ENCODE measurements at regions not wholly inside any gene's neighbourhood (a gene's known extent, or its start where the extent isn't known, plus 50 kb on each side); places are given as distances from the start of the nearest gene placed in this dataset.

- no peak for DNase-seq (ENCODE audit: low spot score)
These were observed 980.8 kb downstream of the TSN start for GRCh38 chr2:122736279-122736678.

GRCh38 chr2:122737429-122738077, 982.1 kb downstream of the TSN start:
- no peak for DNase-seq (ENCODE audit: low spot score)

DNA sequence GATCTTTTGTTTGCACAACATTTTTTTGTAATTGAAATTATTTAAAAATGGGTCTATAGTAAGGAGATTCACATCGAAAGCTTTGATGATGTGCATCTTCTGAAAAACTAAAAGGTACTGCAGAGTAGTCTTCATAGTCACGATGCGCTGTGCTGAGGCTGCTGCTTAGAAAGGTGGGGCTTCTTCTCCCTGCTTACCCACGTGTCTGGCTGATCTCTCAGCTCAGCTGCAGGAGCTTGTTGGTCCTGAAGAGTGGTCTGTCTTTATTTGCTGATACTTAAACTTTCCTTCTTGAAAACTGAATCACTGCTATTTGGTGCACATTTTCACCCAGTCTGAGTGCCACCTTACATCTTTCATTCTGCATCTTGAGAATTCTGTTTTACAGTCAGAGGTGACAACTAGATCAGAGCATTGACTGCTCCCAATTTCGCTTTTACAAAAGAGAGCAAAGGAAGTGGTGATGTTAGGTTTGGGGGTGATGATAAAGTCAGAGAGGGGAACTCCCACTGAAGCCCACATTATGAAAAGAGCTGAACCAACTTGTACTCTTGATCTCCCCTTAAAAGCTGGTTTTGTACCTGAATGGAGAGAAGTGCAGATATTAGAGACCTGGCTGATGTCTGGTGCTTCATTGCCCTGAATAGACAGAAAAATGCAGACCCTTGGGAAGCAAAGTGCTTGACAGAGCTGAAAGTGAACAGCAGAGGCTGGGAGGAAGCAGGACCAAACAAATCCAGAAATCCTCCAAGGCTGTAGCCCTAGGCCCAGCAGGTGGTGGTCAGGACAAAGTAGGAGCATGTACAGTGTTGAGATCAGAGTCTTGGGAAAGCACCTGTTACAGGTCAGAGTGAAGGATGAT, 984.5 kb downstream of the TSN start:
- DNase-seq (ENCODE audit: low spot score), result no peak

- no peak for DNase-seq (ENCODE audit: low spot score)
These were observed 985.1 kb downstream of the TSN start for GRCh38 chr2:122740594-122740948.

DNA sequence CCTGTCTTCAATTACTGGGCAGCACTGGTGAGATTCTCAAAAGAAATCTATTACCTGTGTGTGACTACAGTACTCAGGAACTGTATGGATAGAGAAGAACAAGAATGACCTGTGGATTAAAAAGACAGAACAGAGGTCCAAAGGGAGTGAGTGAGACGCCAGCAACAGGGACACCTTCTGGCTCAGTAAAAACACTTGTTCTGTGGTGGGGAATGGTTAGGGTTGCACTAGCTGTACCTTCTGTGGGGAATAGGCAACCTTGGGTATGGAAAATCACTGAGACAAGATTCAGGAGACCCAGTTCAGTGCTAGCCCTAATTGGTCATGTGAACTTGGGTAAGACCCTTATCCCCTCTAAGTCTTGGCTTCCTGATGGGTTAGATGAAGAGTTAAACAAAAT, 986.0 kb downstream of the TSN start:
- DNase-seq (ENCODE audit: low spot score), result no peak

- no peak for DNase-seq (ENCODE audit: low spot score)
These were observed 987.7 kb downstream of the TSN start for GRCh38 chr2:122743021-122743675.

DNA sequence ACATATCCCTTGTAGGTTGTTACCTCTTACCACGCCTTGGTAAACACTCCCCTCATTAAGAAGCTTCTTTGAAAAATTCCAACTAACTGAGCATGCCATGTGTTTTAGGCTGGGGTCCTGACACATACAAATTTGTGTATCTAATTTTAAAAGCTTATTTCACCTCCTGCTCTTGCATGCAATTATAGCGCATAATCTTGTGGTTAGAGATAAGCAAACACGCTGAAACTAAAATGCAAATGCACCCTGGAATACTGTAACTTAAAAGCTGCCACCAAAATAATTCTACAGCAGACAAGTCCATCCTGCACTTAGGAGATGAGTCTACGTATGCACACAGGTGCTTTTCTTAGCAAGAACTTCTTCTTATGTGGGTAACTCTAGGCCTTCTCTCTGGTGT, 990.2 kb downstream of the TSN start:
- no peak for DNase-seq (ENCODE audit: low spot score)

- DNase-seq (ENCODE audit: low spot score), result no peak
These were observed 992.2 kb downstream of the TSN start for GRCh38 chr2:122747670-122748069.

DNA sequence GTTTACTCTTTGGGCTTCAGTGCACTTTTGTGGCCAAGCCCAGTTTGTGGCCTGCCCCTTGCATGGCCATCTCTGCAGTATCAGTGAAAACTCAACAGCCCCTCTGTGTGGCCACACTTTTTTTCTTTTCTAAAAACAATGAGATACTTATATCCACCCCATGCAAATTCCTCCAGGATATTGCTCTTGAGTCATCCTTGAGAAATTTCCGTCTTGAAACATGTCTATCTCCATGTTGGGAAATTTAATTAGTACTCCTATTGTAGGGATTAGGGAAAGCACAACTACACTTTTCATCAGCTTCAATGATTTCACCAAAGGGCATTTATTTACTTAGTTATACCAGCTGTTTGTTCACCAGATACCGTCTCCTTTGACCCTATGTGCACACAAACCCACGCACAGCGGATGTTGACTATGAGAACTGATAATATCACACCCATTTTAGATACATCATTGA, 993.1 kb downstream of the TSN start:
- DNase-seq (ENCODE audit: low spot score), result no peak

DNA sequence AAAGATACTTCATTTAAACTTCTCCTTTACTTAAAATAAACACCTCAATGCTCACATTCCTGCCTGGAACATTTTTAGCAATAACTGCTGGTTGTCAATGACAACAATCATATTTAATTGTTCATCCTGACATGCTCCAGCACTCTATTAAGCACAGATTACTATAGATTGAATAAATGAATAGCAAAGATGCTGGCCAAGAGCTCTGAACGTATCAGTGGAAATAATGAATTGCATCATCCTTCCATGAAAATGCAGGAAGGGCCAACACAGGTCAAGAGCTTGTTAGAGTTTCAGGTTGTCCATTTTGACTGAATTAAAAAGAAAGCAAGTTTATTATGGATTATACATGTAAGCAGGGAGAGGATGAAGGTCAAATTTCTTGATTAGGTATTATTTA, 994.0 kb downstream of the TSN start:
- no peak for DNase-seq (ENCODE audit: low spot score)

DNA sequence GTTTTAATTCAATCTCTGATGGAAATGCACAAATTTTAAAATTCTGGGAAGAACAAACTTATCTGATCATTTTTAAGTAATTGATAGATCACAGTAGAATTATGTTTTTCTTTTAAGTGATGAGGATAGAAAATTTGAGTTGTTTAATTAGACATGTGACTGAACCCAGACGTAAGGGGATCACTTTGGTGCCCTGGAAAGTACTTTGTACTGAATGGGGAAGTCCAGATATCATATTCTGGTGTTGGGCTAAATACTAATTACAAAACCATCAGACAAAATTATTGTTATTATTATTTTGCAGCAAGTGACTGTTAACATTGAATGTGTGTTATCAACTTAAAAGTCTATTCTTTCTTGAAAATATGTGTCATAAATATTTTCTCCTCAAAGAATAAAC, 994.6 kb downstream of the TSN start:
- DNase-seq (ENCODE audit: low spot score), result no peak

- no peak for DNase-seq (ENCODE audit: low spot score)
These were observed 995.4 kb downstream of the TSN start for GRCh38 chr2:122750808-122751207.

DNA sequence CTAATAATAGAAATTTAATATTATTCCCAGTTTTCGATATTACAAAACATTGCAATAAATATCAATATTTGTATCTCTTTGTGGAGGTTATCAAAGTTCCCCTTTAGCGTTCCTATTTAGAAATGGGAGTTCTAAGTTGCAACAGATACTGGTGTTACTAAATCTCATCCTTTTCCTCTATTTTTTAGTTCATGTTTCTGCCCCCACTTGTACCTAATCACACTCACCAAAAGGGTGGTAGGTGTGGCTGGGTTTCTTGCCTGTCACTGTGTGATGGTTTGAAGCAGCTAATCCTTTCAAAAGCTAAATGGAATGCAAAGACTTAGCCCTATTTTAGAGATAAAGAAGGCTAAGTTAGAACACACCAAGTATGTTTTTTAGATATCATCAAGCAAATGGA, 997.9 kb downstream of the TSN start:
- no peak for DNase-seq (ENCODE audit: low spot score)

- DNase-seq (ENCODE audit: low spot score), result no peak
These were observed 999.1 kb downstream of the TSN start for GRCh38 chr2:122754561-122754960.

DNA sequence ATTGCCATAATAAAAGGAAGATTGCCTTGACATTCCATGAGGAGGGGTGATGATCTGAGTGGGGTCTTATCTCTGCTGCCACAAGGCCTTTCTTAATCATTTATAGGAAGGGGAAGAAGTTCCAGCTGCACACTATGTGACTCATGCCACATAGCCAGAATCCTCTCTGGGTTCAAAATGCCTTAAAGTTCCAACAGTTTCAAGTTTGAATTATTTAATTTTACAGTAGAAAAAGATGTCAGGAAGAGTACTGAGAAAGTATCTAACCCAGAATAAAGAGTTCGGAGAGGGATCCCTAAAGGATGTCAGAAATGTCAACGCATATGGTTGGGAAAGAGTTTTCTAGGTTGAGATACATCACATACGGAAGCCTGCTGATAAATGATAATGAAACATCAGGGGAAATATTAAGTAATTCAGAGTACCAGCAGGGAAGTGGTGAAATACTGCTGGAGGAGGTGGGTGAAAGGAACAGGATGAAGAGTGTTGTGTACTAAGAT, 999.9 kb downstream of the TSN start:
- DNase-seq (ENCODE audit: low spot score), result no peak

GRCh38 chr2:122758967-122759366, 1003.5 kb downstream of the TSN start:
- no peak for DNase-seq (ENCODE audit: low spot score)

DNA sequence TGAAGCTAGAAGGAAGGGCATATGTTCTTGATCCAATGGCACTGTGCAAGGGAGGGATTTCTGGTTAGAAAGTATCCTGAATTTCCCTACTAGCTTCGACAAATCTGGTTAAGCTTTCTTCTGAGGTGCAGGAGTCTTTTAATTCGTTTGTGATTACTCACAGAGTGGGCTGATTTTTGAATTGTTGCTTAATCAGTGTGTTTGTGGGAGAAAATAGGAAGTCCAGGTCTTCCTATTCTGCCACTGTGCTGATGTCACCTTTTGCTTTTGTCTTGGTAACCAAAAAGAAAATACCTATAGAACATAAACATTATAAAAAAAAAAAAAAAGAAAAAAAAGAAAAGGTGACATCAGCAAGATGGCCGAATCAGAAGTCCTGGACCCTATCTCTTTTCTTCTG, 1008.6 kb downstream of the TSN start:
- DNase-seq (ENCODE audit: low spot score), result no peak

DNA sequence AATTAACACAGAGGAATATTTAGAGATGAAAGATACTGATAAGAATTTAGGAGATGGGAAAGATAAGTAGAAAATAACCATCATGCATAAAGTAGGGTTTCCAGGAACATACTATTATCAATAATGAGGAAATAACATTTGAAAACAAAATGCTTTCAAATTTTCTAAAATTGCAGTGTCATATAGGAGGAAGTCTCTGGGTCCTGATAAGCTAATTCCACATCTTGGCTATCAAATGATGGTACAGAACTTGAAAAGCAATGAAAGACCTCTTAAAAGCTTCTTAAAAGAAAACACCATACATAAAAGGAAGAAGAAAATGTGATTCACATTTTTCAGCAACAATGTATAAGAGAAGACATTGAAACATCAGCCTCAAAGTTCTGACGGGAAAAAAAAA, 1024.8 kb downstream of the TSN start:
- DNase-seq (ENCODE audit: low spot score), result no peak

DNA sequence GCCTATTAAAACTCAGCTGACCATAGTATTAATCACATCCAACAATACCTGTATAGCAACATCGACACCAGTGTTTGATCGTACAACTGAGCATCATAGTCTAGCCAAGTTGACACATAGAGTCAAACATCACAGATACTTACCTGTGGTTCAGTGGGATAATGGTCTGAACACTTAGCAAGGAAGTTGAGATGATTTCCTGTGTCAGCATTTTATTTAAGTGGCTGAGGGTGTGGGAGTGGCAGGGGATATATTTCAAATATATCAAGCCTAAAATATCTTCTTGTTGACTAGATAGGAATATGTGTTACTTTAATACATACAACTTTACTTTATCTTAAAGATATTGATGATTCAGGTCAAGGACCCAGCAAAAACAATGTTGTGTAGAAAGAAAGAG, 1038.6 kb downstream of the TSN start:
- DNase-seq (ENCODE audit: low spot score), result no peak

GRCh38 chr2:122795763-122796162, 1040.3 kb downstream of the TSN start:
- no peak for DNase-seq (ENCODE audit: low spot score)

GRCh38 chr2:122799391-122799790, 1043.9 kb downstream of the TSN start:
- no peak for DNase-seq (ENCODE audit: low spot score)

- DNase-seq (ENCODE audit: low spot score), result no peak
These were observed 1045.3 kb downstream of the TSN start for GRCh38 chr2:122800781-122801180.

DNA sequence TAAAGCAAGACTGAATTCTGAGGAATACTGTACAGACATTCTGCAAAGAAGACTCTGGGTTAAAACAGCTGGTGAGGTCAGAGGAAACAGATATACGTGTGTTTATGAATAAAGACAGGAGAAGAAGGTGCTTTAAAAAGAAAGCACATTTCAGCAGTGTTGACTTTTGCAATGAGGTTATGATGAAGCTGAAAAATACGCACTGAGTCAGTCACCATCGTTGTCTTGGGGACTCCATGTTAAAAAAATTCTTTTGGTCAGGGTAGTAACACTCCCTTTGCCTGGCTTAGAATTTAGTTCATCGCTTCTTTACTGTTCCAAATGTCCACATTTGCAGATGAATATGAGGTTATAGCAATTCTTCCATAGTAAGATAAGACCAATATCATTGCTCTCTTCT, 1049.0 kb downstream of the TSN start:
- DNase-seq (ENCODE audit: low spot score), result no peak
